ENCODE measurements at regions not wholly inside any gene's neighbourhood (a gene's known extent, or its start where the extent isn't known, plus 50 kb on each side); places are given as distances from the start of the nearest gene placed in this dataset.

DNA sequence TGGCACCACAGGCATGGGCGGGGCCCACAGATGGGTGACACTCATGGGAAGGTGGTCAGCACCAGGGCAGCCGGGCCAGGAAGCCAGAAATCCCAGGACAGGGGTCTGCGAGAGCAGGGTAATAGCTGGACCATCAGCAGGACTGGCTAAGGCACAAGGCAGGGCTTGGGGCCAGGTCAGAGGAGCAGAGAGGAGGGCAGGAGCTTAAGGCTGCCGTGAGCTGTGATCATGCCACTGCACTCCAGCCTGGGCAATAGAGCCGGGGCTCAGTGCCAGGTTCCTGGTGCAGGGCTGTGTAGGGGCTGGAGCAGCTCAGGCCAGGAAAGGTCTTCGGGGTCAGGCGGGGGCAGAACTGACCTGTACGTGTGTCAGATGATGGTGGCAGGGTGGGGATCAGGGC is 64.2 kb upstream of the LINGO1 start:
- TF ChIP-seq, protein P1, sequence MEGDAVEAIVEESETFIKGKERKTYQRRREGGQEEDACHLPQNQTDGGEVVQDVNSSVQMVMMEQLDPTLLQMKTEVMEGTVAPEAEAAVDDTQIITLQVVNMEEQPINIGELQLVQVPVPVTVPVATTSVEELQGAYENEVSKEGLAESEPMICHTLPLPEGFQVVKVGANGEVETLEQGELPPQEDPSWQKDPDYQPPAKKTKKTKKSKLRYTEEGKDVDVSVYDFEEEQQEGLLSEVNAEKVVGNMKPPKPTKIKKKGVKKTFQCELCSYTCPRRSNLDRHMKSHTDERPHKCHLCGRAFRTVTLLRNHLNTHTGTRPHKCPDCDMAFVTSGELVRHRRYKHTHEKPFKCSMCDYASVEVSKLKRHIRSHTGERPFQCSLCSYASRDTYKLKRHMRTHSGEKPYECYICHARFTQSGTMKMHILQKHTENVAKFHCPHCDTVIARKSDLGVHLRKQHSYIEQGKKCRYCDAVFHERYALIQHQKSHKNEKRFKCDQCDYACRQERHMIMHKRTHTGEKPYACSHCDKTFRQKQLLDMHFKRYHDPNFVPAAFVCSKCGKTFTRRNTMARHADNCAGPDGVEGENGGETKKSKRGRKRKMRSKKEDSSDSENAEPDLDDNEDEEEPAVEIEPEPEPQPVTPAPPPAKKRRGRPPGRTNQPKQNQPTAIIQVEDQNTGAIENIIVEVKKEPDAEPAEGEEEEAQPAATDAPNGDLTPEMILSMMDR (IDR thresholded peaks at IDR 0.05): no peak
- TF ChIP-seq POLR2A (IDR thresholded peaks at IDR 0.05) (no peak), EP300 (IDR thresholded peaks at IDR 0.05) (no peak)

Data from ovary (tissue), 3 donors.